ENCODE measurements at regions not wholly inside any gene's neighbourhood (a gene's known extent, or its start where the extent isn't known, plus 50 kb on each side); places are given as distances from the start of the nearest gene placed in this dataset.

DNA sequence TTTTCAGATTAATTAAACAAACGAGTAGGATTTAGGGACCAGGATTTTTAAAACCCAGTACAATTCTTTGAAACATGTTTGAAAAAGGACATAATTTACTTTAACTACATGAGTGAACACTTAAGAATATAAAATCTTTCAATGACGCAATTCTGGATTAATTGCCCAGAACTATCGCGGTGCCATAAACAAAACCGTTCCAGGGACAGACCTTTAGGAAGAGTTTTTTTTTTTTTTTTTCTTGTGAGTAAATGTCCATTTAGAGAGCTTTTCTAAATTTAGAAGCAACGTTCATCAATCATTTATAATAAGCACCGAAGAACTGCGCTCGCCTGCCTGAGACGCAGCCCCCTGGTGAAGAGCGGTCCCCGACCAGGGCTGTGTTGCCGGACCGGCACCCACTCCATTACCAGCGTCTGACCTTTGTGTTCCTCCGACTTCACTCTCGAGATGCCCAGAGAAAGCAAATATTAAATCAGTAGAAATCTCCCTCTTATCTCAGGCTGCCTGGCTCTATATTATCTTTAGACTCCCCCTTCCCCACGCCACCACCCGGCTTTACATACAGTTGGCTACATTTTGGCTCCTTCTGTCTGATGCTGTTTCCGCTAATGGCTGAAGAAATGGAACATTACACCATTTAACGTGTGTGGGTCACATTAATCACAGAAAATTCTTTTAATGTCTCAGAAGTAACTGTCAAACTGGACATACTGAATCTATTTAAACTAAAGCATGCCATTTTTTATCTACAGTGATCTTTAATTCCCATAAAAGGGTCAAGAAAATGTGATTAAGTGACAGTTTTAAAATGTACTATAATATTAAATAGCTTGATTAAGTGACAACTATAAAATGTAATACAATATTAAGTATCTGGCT, 364.0 kb upstream of the MEIS1 start:
- ATAC-seq (ENCODE audit: insufficient read depth, low read depth) (no peak), DNase-seq (no peak)
- H3K27ac ChIP-seq (ENCODE audit: low read length): no peak overlapping the region
- H3K79me2 ChIP-seq (ENCODE audit: insufficient read depth, low read length): no peaks in the 10 kb centered on the region
- H3K9me3 ChIP-seq (ENCODE audit: insufficient read depth, low read length, severe bottlenecking): no peaks in the 10 kb centered on the region
- H3K4me2 ChIP-seq (ENCODE audit: insufficient read depth, low read length): no peak overlapping the region
- H3K27me3 ChIP-seq (ENCODE audit: insufficient read depth, low read length, poor library complexity): peaks cover 7% of the 10 kb centered on the region
- no peaks in the 10 kb centered on the region for H3K36me3 ChIP-seq (ENCODE audit: insufficient read depth, low read length)
- TF ChIP-seq CTCF (IDR thresholded peaks at IDR 0.05; ENCODE audit: borderline replicate concordance, extremely low read depth, low read length, poor library complexity, severe bottlenecking) (no peak), EZH2 (IDR thresholded peaks at IDR 0.05; ENCODE audit: borderline replicate concordance, low read depth, low read length, severe bottlenecking) (no peak)
- no peak overlapping the region for H2AFZ ChIP-seq (ENCODE audit: low read depth, low read length)
- no peaks in the 10 kb centered on the region for H3K4me1 ChIP-seq (ENCODE audit: insufficient read depth, low read length)
- H4K20me1 ChIP-seq (ENCODE audit: insufficient read depth, low read length): no peaks in the 10 kb centered on the region
- no peak overlapping the region for H3K4me3 ChIP-seq (ENCODE audit: low read depth in 1 of 2, low read length in 2 of 2)
- H3K9ac ChIP-seq (ENCODE audit: low read depth, low read length): no peak overlapping the region

GRCh38 chr2:66069937-66070720, 364.8 kb upstream of the MEIS1 start:
- no peak overlapping the region for H3K4me3 ChIP-seq (ENCODE audit: low read depth in 1 of 2, low read length in 2 of 2)
- no peak overlapping the region for H3K27ac ChIP-seq (ENCODE audit: low read length)
- no peaks in the 10 kb centered on the region for H3K79me2 ChIP-seq (ENCODE audit: insufficient read depth, low read length)
- no peaks in the 10 kb centered on the region for H3K36me3 ChIP-seq (ENCODE audit: insufficient read depth, low read length)
- H3K27me3 ChIP-seq (ENCODE audit: insufficient read depth, low read length, poor library complexity): peaks cover 7% of the 10 kb centered on the region
- TF ChIP-seq CTCF (IDR thresholded peaks at IDR 0.05; ENCODE audit: borderline replicate concordance, extremely low read depth, low read length, poor library complexity, severe bottlenecking) (no peak), EZH2 (IDR thresholded peaks at IDR 0.05; ENCODE audit: borderline replicate concordance, low read depth, low read length, severe bottlenecking) (no peak)
- DNase-seq (no peak), ATAC-seq (ENCODE audit: insufficient read depth, low read depth) (no peak)
- no peaks in the 10 kb centered on the region for H3K9me3 ChIP-seq (ENCODE audit: insufficient read depth, low read length, severe bottlenecking)
- H4K20me1 ChIP-seq (ENCODE audit: insufficient read depth, low read length): no peaks in the 10 kb centered on the region
- no peak overlapping the region for H2AFZ ChIP-seq (ENCODE audit: low read depth, low read length)
- no peak overlapping the region for H3K9ac ChIP-seq (ENCODE audit: low read depth, low read length)
- H3K4me2 ChIP-seq (ENCODE audit: insufficient read depth, low read length): no peak overlapping the region
- no peaks in the 10 kb centered on the region for H3K4me1 ChIP-seq (ENCODE audit: insufficient read depth, low read length)

DNA sequence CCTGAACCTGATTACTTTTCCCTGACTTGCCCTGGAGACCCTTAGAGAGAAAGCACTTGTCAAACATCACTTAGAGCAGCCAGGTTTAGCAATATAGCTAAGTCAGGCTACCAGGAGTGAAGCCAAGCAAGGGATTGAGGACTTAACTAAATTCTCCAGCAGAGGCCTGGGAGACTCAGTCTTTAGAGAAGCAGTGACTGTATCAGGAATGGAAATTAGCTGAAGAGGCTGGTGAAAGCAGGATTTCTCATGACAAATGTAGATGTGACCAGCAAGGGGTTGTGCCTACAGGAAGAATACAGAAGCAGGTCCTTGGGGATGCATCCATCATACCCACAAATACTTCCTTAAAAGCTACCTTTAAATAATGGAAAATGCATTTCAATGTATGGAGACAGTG, 368.9 kb upstream of the MEIS1 start:
- ATAC-seq (ENCODE audit: insufficient read depth, low read depth): no peak
- no peak overlapping the region for H2AFZ ChIP-seq (ENCODE audit: low read depth, low read length)
- no peaks in the 10 kb centered on the region for H3K79me2 ChIP-seq (ENCODE audit: insufficient read depth, low read length)
- H3K4me2 ChIP-seq (ENCODE audit: insufficient read depth, low read length): no peak overlapping the region
- H3K27ac ChIP-seq (ENCODE audit: low read length): no peak overlapping the region
- no peaks in the 10 kb centered on the region for H3K4me1 ChIP-seq (ENCODE audit: insufficient read depth, low read length)
- no peak overlapping the region for H3K9ac ChIP-seq (ENCODE audit: low read depth, low read length)
- no peaks in the 10 kb centered on the region for H3K9me3 ChIP-seq (ENCODE audit: insufficient read depth, low read length, severe bottlenecking)
- TF ChIP-seq EZH2 (IDR thresholded peaks at IDR 0.05; ENCODE audit: borderline replicate concordance, low read depth, low read length, severe bottlenecking) (no peak), CTCF (IDR thresholded peaks at IDR 0.05; ENCODE audit: borderline replicate concordance, extremely low read depth, low read length, poor library complexity, severe bottlenecking) (no peak)
- peaks cover 9% of the 10 kb centered on the region for H3K27me3 ChIP-seq (ENCODE audit: insufficient read depth, low read length, poor library complexity)
- no peak overlapping the region for H3K4me3 ChIP-seq (ENCODE audit: low read depth in 1 of 2, low read length in 2 of 2)
- no peaks in the 10 kb centered on the region for H4K20me1 ChIP-seq (ENCODE audit: insufficient read depth, low read length)
- DNase-seq: no peak
- no peaks in the 10 kb centered on the region for H3K36me3 ChIP-seq (ENCODE audit: insufficient read depth, low read length)
